SK-N-SH (cell line): ENCODE measurements at regions not wholly inside any gene's neighbourhood (a gene's known extent, or its start where the extent isn't known, plus 50 kb on each side); places are given as distances from the start of the nearest gene placed in this dataset.

ENCODE experiments used
- CTCF ChIA-PET: fragments of 300-600, 350-600 bp; formaldehyde crosslinking; extraction: SDS; loops from one replicate; lab custom pipeline; 2021; lab: Yijun Ruan, JAX
- POLR2A ChIA-PET: fragments of 350-600 bp; sonication (Branson Sonifier 250); formaldehyde crosslinking; extraction: SDS; loops from one replicate; lab custom pipeline; 2020; ENCODE audit warnings: antibody characterized with exemption, inconsistent platforms; lab: Yijun Ruan, JAX
- DNase-seq: peaks from one replicate; pipeline ENCODE4 v3.0.0; 2012
- H2AFZ ChIP-seq: fragments of 200-600 bp; sonication (generic); 2 replicates; pipeline ENCODE4 v1.8.1; 2016; ENCODE audit warnings: antibody characterized with exemption, mild to moderate bottlenecking, low read depth
- H3F3A ChIP-seq: fragments of 200-600 bp; sonication (generic); replicated peaks from 2 replicates; pipeline ENCODE3; 2016; ENCODE audit warnings: antibody characterized with exemption, mild to moderate bottlenecking; ENCODE audit not compliant: insufficient read depth
- H3K27ac ChIP-seq, 2 experiments: fragments of 200-500 bp in 1 of 2; fragments of 200-600 bp in 1 of 2; sonication (Bioruptor generic) in 1 of 2; sonication (generic), shearing (Covaris generic) in 1 of 2; 2 replicates each; pipeline versions ENCODE4 v1.5.1 to v1.6.1; 2014 to 2016; ENCODE audit warnings: low read depth in 2 of 2, inconsistent platforms in 1 of 2, low read length in 1 of 2, mild to moderate bottlenecking in 1 of 2, mixed read lengths in 1 of 2
- H3K27me3 ChIP-seq: fragments of 200-600 bp; sonication (generic), shearing (Covaris generic); 2 replicates; pipeline ENCODE4 v1.6.1; 2016; ENCODE audit warnings: mixed run types; ENCODE audit not compliant: insufficient read depth
- H3K36me3 ChIP-seq, 2 experiments: fragments of 200-500 bp in 1 of 2; fragments of 200-600 bp in 1 of 2; sonication (Bioruptor generic) in 1 of 2; sonication (generic) in 1 of 2; replicated peaks in 1 of 2; 2 replicates each; pipeline versions ENCODE3 to v1.5.1; 2014 to 2016; ENCODE audit warnings: low read length in 1 of 2, mild to moderate bottlenecking in 1 of 2; ENCODE audit not compliant: insufficient read depth in 2 of 2, control insufficient read depth in 1 of 2
- H3K4me1 ChIP-seq, 2 experiments: fragments of 200-500 bp in 1 of 2; fragments of 200-600 bp in 1 of 2; sonication (Bioruptor generic) in 1 of 2; sonication (generic), shearing (Covaris generic) in 1 of 2; 2 replicates each; pipeline versions ENCODE4 v1.5.1 to v1.6.1; 2014 to 2016; ENCODE audit warnings: low read depth in 1 of 2, low read length in 1 of 2, mixed run types in 1 of 2; ENCODE audit not compliant: insufficient read depth in 2 of 2, control insufficient read depth in 1 of 2
- H3K4me2 ChIP-seq: fragments of 200-600 bp; sonication (generic), shearing (Covaris generic); 2 replicates; pipeline ENCODE4 v1.6.1; 2017; ENCODE audit warnings: mixed run types
- H3K4me3 ChIP-seq, 2 experiments: fragments of 200-500 bp in 1 of 2; fragments of 200-600 bp in 1 of 2; sonication (Bioruptor generic) in 1 of 2; sonication (generic), shearing (Covaris generic) in 1 of 2; 2 replicates each; pipeline versions ENCODE4 v1.5.1 to v1.8.1; 2014 to 2016; ENCODE audit warnings: low read depth in 2 of 2, inconsistent platforms in 1 of 2, low read length in 1 of 2, mild to moderate bottlenecking in 1 of 2, mixed read lengths in 1 of 2, moderate library complexity in 1 of 2
- H3K79me2 ChIP-seq: fragments of 200-600 bp; sonication (generic); 2 replicates; pipeline ENCODE4 v1.8.1; 2017; ENCODE audit warnings: mild to moderate bottlenecking; ENCODE audit not compliant: insufficient read depth
- H3K9ac ChIP-seq: fragments of 200-600 bp; sonication (generic); 2 replicates; pipeline ENCODE4 v1.6.1; 2017; ENCODE audit warnings: mixed run types
- H3K9me2 ChIP-seq: fragments of 200-600 bp; sonication (generic); 2 replicates; pipeline ENCODE4 v1.6.1; 2017; ENCODE audit warnings: mixed run types
- H3K9me3 ChIP-seq: fragments of 200-600 bp; sonication (generic); 2 replicates; pipeline ENCODE4 v1.6.1; 2017; ENCODE audit warnings: mixed run types, mild to moderate bottlenecking, moderate library complexity
- H4K20me1 ChIP-seq: fragments of 200-600 bp; sonication (generic); 2 replicates; pipeline ENCODE4 v1.6.1; 2017; ENCODE audit warnings: mild to moderate bottlenecking, mixed run types; ENCODE audit not compliant: insufficient read depth
- CHD2 ChIP-seq: fragments of 150-350 bp; IDR thresholded peaks from 2 replicates; pipeline ENCODE4 v1.6.1; 2018; ENCODE audit warnings: low read length; ENCODE audit not compliant: partially characterized antibody
- ELF1 ChIP-seq: IDR thresholded peaks from 2 replicates; pipeline ENCODE4 v1.4.0; 2012
- EZH2phosphoT487 ChIP-seq: fragments of 200-600 bp; sonication (generic); IDR thresholded peaks from 2 replicates; pipeline ENCODE4 v1.6.1; 2017; ENCODE audit warnings: low read depth, mixed run types, mild to moderate bottlenecking, antibody characterized with exemption, moderate library complexity, borderline replicate concordance
- FOSL2 ChIP-seq: IDR thresholded peaks from 2 replicates; pipeline ENCODE4 v1.4.0; 2012; ENCODE audit warnings: low read depth, mild to moderate bottlenecking, moderate library complexity, borderline replicate concordance
- FOXM1 ChIP-seq: IDR thresholded peaks from 2 replicates; pipeline ENCODE4 v1.4.0; 2012; ENCODE audit warnings: low read depth, mild to moderate bottlenecking
- GABPA ChIP-seq: IDR thresholded peaks from 2 replicates; pipeline ENCODE4 v1.4.0; 2012; ENCODE audit warnings: low read depth, mild to moderate bottlenecking
- GATA2 ChIP-seq: sonication (generic); formaldehyde crosslinking; IDR thresholded peaks from 2 replicates; pipeline ENCODE4 v1.5.0; 2020; ENCODE audit warnings: mild to moderate bottlenecking, missing genetic modification reagents
- MEF2A ChIP-seq: IDR thresholded peaks from 2 replicates; pipeline ENCODE4 v1.4.0; 2012; ENCODE audit warnings: low read depth, borderline replicate concordance
- MXI1 ChIP-seq: IDR thresholded peaks from 2 replicates; pipeline ENCODE4 v1.6.1; 2012; ENCODE audit warnings: mild to moderate bottlenecking, low read depth, low read length, improper control_type of control experiment
- POLR2AphosphoS5 ChIP-seq: IDR thresholded peaks from 2 replicates; pipeline ENCODE4 v1.6.1; 2012; ENCODE audit warnings: low read depth, low read length
- RAD21 ChIP-seq: IDR thresholded peaks from 2 replicates; pipeline ENCODE4 v1.6.1; 2012; ENCODE audit warnings: mild to moderate bottlenecking, low read length
- RXRA ChIP-seq: IDR thresholded peaks from 2 replicates; pipeline ENCODE4 v1.4.0; 2012; ENCODE audit warnings: low read depth, mild to moderate bottlenecking, borderline replicate concordance
- SMC3 ChIP-seq: IDR thresholded peaks from 2 replicates; pipeline ENCODE4 v1.6.1; 2012; ENCODE audit warnings: low read depth, low read length, improper control_type of control experiment
- TCF12 ChIP-seq: IDR thresholded peaks from 2 replicates; pipeline ENCODE4 v1.4.0; 2012
- WGBS: methylation state at CpG from one replicate; pipeline ENCODE4 v1.1.6; 2017; ENCODE audit warnings: low lambda C conversion rate; 5-methylcytosine and 5-hydroxymethylcytosine counted together
- TF ChIP-seq, protein P1 (sequence below): IDR thresholded peaks from 2 replicates; pipeline ENCODE4 v1.6.1; 2012; ENCODE audit warnings: mild to moderate bottlenecking, low read depth, low read length, moderate library complexity
- TF ChIP-seq, protein P2 (sequence below): IDR thresholded peaks from 2 replicates; pipeline ENCODE4 v1.4.0; 2012; ENCODE audit warnings: low read depth, borderline replicate concordance
- TF ChIP-seq, protein P3 (sequence below): IDR thresholded peaks from 2 replicates; pipeline ENCODE4; 2012
- TF ChIP-seq, protein P4 (sequence below): fragments of 200-600 bp; sonication (generic); IDR thresholded peaks from 2 replicates; pipeline ENCODE4 v1.6.1; 2017; ENCODE audit warnings: antibody characterized with exemption, mild to moderate bottlenecking, moderate library complexity
- TF ChIP-seq, protein P5 (sequence below): fragments of 150-350 bp; IDR thresholded peaks from 2 replicates; pipeline ENCODE4 v1.6.1; 2016; ENCODE audit warnings: mild to moderate bottlenecking, low read depth, low read length

DNA sequence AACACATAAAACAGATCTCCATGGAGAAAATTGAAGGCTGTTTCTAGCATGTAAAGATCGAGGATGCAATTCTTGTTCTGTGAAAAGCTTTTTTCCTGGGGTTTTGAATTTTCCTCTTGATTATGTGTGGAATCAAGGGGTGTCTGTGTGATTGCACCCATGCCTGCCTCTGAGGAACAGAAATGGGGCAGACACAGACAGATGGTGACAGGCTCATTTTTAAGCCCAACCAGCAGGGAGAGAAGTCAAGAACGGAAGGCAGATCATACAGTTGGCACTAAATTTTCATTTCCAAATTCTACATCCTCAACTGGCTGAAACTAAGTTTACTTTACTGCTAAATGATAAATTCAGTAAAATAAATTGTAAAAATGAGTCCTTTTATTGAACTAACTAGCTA lies 1037.7 kb upstream of the KLHL29 start:
- CTCF ChIA-PET = interaction anchor here (0.5 to 4.1 kb wide), 4 partner anchors 9 to 1073 kb away, joined by 3 to 38 read pairs (median 3); no protein-coding TSS in a partner anchor
- no peak for TF ChIP-seq SMC3
- no peak for TF ChIP-seq RAD21
- TF ChIP-seq, protein P1, sequence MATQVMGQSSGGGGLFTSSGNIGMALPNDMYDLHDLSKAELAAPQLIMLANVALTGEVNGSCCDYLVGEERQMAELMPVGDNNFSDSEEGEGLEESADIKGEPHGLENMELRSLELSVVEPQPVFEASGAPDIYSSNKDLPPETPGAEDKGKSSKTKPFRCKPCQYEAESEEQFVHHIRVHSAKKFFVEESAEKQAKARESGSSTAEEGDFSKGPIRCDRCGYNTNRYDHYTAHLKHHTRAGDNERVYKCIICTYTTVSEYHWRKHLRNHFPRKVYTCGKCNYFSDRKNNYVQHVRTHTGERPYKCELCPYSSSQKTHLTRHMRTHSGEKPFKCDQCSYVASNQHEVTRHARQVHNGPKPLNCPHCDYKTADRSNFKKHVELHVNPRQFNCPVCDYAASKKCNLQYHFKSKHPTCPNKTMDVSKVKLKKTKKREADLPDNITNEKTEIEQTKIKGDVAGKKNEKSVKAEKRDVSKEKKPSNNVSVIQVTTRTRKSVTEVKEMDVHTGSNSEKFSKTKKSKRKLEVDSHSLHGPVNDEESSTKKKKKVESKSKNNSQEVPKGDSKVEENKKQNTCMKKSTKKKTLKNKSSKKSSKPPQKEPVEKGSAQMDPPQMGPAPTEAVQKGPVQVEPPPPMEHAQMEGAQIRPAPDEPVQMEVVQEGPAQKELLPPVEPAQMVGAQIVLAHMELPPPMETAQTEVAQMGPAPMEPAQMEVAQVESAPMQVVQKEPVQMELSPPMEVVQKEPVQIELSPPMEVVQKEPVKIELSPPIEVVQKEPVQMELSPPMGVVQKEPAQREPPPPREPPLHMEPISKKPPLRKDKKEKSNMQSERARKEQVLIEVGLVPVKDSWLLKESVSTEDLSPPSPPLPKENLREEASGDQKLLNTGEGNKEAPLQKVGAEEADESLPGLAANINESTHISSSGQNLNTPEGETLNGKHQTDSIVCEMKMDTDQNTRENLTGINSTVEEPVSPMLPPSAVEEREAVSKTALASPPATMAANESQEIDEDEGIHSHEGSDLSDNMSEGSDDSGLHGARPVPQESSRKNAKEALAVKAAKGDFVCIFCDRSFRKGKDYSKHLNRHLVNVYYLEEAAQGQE = no peak
- no peak for TF ChIP-seq RXRA
- TF ChIP-seq, protein P2, sequence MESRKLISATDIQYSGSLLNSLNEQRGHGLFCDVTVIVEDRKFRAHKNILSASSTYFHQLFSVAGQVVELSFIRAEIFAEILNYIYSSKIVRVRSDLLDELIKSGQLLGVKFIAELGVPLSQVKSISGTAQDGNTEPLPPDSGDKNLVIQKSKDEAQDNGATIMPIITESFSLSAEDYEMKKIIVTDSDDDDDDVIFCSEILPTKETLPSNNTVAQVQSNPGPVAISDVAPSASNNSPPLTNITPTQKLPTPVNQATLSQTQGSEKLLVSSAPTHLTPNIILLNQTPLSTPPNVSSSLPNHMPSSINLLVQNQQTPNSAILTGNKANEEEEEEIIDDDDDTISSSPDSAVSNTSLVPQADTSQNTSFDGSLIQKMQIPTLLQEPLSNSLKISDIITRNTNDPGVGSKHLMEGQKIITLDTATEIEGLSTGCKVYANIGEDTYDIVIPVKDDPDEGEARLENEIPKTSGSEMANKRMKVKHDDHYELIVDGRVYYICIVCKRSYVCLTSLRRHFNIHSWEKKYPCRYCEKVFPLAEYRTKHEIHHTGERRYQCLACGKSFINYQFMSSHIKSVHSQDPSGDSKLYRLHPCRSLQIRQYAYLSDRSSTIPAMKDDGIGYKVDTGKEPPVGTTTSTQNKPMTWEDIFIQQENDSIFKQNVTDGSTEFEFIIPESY = no peak
- TF ChIP-seq EZH2phosphoT487 = no peak
- TF ChIP-seq FOXM1 = no peak
- no peak for TF ChIP-seq TCF12
- no peak for TF ChIP-seq MEF2A
- TF ChIP-seq POLR2AphosphoS5 = no peak
- TF ChIP-seq, protein P3, sequence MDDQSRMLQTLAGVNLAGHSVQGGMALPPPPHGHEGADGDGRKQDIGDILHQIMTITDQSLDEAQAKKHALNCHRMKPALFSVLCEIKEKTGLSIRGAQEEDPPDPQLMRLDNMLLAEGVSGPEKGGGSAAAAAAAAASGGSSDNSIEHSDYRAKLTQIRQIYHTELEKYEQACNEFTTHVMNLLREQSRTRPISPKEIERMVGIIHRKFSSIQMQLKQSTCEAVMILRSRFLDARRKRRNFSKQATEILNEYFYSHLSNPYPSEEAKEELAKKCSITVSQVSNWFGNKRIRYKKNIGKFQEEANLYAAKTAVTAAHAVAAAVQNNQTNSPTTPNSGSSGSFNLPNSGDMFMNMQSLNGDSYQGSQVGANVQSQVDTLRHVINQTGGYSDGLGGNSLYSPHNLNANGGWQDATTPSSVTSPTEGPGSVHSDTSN = no peak
- DNase-seq = no peak
- Histone ChIP-seq H3K27me3 (no peaks in the 10 kb centered on the region), H3F3A (no peaks in the 10 kb centered on the region), H3K9ac (no peak overlapping the region), H3K79me2 (no peaks in the 10 kb centered on the region), H3K36me3 (no peaks in the 10 kb centered on the region), H3K4me3 (no peak overlapping the region), H2AFZ (no peak overlapping the region), H3K9me2 (no peaks in the 10 kb centered on the region), H3K4me2 (no peak overlapping the region), H4K20me1 (no peaks in the 10 kb centered on the region), H3K4me1 (no peaks in the 10 kb centered on the region), H3K9me3 (no peaks in the 10 kb centered on the region), H3K27ac (no peak overlapping the region)
- WGBS = 19% methylated on average over 2 of the region's 2 CpGs
- POLR2A ChIA-PET = interaction anchor here (0.7 kb wide), 1 partner anchor 17 kb away, joined by 3 read pairs; no protein-coding TSS in a partner anchor

DNA sequence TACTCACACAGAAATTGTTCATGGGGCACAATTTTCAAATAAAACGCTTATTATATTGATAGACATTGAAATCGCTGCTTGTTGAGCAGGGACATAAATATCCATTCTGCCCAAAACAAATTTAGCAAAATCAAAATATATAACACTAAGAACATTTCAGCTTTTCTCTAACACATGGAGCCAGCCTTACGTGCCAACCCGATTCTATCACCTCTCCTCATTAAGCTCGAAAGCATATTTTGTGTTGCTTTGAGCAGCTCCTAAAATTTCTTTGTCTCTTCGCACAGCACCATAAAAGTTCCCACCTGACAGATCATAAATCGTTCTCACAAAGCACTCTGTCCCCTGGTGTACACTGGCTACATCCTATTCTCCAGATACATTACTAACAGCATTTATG lies 1034.4 kb upstream of the KLHL29 start:
- H3K4me1 ChIP-seq = no peaks in the 10 kb centered on the region
- ChIA-PET CTCF (interaction anchor here (1.3 kb wide), 1 partner anchor 1000 kb away, joined by 4 read pairs; no protein-coding TSS in a partner anchor), POLR2A (no interaction called here)
- no peaks in the 10 kb centered on the region for H3K79me2 ChIP-seq
- WGBS = 53% methylated on average over 7 of the region's 7 CpGs
- no peaks in the 10 kb centered on the region for H3K9me2 ChIP-seq
- H3K27me3 ChIP-seq = no peaks in the 10 kb centered on the region
- no peak for DNase-seq
- H3K9me3 ChIP-seq = no peaks in the 10 kb centered on the region
- no peak overlapping the region for H2AFZ ChIP-seq
- no peak overlapping the region for H3K4me3 ChIP-seq
- H4K20me1 ChIP-seq = no peaks in the 10 kb centered on the region
- no peaks in the 10 kb centered on the region for H3K36me3 ChIP-seq
- H3K9ac ChIP-seq = no peak overlapping the region
- no peak overlapping the region for H3K4me2 ChIP-seq
- TF ChIP-seq MXI1 (no peak), GATA2 (CRISPR knock-in tag) (no peak), GABPA (no peak), CHD2 (no peak), RAD21 (no peak), SMC3 (no peak), FOSL2 (no peak), ELF1 (no peak), TCF12 (no peak)
- TF ChIP-seq, protein P4, sequence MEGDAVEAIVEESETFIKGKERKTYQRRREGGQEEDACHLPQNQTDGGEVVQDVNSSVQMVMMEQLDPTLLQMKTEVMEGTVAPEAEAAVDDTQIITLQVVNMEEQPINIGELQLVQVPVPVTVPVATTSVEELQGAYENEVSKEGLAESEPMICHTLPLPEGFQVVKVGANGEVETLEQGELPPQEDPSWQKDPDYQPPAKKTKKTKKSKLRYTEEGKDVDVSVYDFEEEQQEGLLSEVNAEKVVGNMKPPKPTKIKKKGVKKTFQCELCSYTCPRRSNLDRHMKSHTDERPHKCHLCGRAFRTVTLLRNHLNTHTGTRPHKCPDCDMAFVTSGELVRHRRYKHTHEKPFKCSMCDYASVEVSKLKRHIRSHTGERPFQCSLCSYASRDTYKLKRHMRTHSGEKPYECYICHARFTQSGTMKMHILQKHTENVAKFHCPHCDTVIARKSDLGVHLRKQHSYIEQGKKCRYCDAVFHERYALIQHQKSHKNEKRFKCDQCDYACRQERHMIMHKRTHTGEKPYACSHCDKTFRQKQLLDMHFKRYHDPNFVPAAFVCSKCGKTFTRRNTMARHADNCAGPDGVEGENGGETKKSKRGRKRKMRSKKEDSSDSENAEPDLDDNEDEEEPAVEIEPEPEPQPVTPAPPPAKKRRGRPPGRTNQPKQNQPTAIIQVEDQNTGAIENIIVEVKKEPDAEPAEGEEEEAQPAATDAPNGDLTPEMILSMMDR = no peak
- TF ChIP-seq, protein P5, sequence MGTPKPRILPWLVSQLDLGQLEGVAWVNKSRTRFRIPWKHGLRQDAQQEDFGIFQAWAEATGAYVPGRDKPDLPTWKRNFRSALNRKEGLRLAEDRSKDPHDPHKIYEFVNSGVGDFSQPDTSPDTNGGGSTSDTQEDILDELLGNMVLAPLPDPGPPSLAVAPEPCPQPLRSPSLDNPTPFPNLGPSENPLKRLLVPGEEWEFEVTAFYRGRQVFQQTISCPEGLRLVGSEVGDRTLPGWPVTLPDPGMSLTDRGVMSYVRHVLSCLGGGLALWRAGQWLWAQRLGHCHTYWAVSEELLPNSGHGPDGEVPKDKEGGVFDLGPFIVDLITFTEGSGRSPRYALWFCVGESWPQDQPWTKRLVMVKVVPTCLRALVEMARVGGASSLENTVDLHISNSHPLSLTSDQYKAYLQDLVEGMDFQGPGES = no peak
- H3F3A ChIP-seq = no peaks in the 10 kb centered on the region
- H3K27ac ChIP-seq = no peak overlapping the region
